GM12872 (cell line): ENCODE measurements at regions not wholly inside any gene's neighbourhood (a gene's known extent, or its start where the extent isn't known, plus 50 kb on each side); places are given as distances from the start of the nearest gene placed in this dataset.

Source experiments
- CTCF ChIP-seq: IDR thresholded peaks from 3 replicates; pipeline ENCODE4 v1.5.1; 2011; ENCODE audit warnings: low read depth, mild to moderate bottlenecking, low read length, moderate library complexity; ENCODE audit not compliant: insufficient read depth

- no peak for TF ChIP-seq CTCF
These were observed 460.9 kb downstream of the RMST start for GRCh38 chr12:97923546-97923945.

GRCh38 chr12:97924122-97924521 is 461.5 kb downstream of the RMST start:
- no peak for TF ChIP-seq CTCF

GRCh38 chr12:97927977-97928376 is 465.4 kb downstream of the RMST start:
- no peak for TF ChIP-seq CTCF

- TF ChIP-seq CTCF, result no peak
These were observed 473.6 kb downstream of the RMST start for GRCh38 chr12:97936165-97936564.

- TF ChIP-seq CTCF, result no peak
These were observed 475.4 kb downstream of the RMST start for GRCh38 chr12:97938031-97938430.

GRCh38 chr12:97939156-97939555 is 476.6 kb downstream of the RMST start:
- no peak for TF ChIP-seq CTCF

GRCh38 chr12:97940105-97940504 is 477.5 kb downstream of the RMST start:
- no peak for TF ChIP-seq CTCF

- no peak for TF ChIP-seq CTCF
These were observed 478.0 kb downstream of the RMST start for GRCh38 chr12:97940629-97941028.
